Epithelial cell of proximal tubule (primary cell): ENCODE measurements at regions not wholly inside any gene's neighbourhood (a gene's known extent, or its start where the extent isn't known, plus 50 kb on each side); places are given as distances from the start of the nearest gene placed in this dataset.

Experiments used
- DNase-seq: peaks from one replicate; pipeline ENCODE4 v3.0.0-alpha.2; 2011; ENCODE audit warnings: low read depth
- H3K4me3 ChIP-seq: 2 replicates; pipeline ENCODE4 v1.5.1; 2011; ENCODE audit warnings: low read depth, mild to moderate bottlenecking, low read length
- CTCF ChIP-seq: conservative IDR thresholded peaks from 2 replicates; pipeline ENCODE4 v1.5.1; 2012; ENCODE audit warnings: low read depth, mild to moderate bottlenecking, low read length

DNA sequence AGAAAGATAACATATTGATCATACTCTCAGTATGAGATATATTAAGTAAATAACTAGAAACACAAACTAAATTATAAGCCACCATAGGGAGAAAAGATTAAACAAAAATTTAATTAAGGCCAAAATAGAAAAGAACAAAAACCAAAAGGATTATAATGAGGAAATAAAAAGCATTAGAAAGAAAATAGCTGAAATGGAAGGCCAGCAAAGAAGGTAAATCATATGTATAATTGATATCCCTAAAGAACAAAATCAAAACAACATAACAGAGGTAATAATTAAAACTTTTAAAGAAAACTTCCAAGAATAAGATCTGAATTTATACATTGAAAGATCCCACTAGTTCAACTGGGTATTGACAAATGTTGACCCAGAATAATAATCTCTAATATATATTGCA lies 453.0 kb downstream of the LRRIQ3 start:
- H3K4me3 ChIP-seq = no peak overlapping the region
- no peak for TF ChIP-seq CTCF
- DNase-seq = no peak

DNA sequence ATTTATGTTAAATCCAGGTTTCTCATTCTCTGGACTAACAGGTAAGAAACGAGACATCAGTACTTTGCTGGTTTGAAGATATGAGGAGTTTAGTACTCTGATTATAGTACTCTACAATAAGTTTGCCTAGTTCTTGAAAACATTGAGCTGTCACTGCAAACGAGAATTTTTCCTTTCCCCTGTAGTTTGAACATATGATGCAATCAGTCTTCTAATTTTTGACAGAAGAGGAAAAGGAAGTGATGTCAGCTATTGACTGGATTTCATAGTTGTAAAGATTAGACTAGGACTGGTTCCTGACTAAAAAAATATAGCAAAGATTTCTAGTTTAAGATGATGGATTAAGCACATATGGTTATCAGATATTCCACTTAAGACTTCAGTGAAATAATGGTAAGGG lies 461.9 kb downstream of the LRRIQ3 start:
- H3K4me3 ChIP-seq = no peak overlapping the region
- TF ChIP-seq CTCF = no peak
- no peak for DNase-seq

GRCh38 chr1:73727036-73727435 lies 470.9 kb downstream of the LRRIQ3 start:
- no peak for TF ChIP-seq CTCF
- H3K4me3 ChIP-seq = no peak overlapping the region
- DNase-seq = no peak

GRCh38 chr1:73722055-73722454 lies 475.9 kb downstream of the LRRIQ3 start:
- no peak for DNase-seq
- H3K4me3 ChIP-seq = no peak overlapping the region
- no peak for TF ChIP-seq CTCF

DNA sequence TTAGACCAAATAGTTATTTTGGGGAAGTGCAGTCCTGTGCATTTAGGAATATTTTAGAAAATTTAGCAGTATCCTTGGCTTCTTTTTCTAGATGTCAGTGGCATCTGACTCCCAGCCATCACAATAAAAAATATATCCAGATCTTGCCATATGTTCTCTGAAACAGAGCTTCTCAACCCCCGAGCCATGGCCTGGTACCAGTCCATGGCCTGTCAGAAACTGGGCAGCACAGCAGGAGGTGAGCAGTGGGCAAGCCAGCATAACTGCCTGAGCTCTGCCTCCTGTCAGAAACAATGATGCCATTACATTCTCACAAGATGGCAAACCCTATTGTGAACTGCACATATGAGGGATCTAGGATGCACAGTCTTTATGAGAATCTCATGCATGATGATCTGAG lies 480.0 kb downstream of the LRRIQ3 start:
- no peak overlapping the region for H3K4me3 ChIP-seq
- DNase-seq = no peak
- no peak for TF ChIP-seq CTCF

DNA sequence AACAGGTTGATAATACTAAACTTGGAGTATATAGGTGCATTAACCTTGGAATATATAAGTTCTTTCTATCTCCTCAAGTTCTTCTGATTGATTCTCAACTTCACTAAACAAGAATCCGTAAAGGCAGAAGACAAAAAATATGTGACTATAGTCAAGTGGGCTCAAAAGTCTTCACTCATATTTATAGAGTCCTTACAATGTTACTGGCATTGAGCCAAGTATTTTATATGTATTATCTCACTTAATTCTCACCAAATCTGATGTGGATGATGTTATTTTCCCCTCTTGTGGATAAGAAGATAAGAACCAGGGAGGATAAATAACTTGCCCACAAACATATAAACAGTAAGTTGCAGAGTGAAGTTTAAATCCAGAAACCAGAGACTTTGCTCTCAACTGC lies 486.9 kb downstream of the LRRIQ3 start:
- no peak for TF ChIP-seq CTCF
- H3K4me3 ChIP-seq = no peak overlapping the region
- no peak for DNase-seq

DNA sequence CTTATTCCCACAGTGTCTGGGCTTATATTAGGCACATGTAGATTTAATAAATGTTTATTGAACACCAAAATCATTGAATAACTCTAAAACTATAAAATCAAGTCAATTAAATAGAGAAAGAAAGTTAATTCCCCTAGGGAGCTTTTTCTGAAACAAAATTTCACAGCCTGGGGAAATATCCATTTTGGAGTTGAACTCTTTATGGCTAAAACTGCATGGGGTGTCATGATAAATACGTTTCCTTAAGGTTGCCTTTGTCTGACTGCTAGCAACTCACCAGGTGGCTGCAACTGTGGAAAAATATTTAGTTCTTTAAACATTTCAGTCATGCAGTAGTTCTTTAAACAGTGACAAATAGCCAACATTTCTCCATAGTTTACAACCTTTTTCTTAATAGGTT lies 496.1 kb downstream of the LRRIQ3 start:
- TF ChIP-seq CTCF = no peak
- H3K4me3 ChIP-seq = no peak overlapping the region
- no peak for DNase-seq
